ENCODE measurements at regions not wholly inside any gene's neighbourhood (a gene's known extent, or its start where the extent isn't known, plus 50 kb on each side); places are given as distances from the start of the nearest gene placed in this dataset.

- H3K27ac ChIP-seq (ENCODE audit: low read depth, low read length): no peak overlapping the region
- DNase-seq: no peak
- no peaks in the 10 kb centered on the region for H3K79me2 ChIP-seq (ENCODE audit: control insufficient read depth, insufficient read depth, low read length, poor library complexity)
- no peak overlapping the region for H2BK12ac ChIP-seq (ENCODE audit: low read length)
- no peak overlapping the region for H3K23ac ChIP-seq (ENCODE audit: low read length)
- no peak overlapping the region for H3K4me2 ChIP-seq (ENCODE audit: low read length)
- no peaks in the 10 kb centered on the region for H3K4me1 ChIP-seq (ENCODE audit: control insufficient read depth in 1 of 2, insufficient read depth in 2 of 2, low read length in 2 of 2)
- no peak overlapping the region for H2BK5ac ChIP-seq (ENCODE audit: low read depth, low read length, poor library complexity)
- H3K18ac ChIP-seq (ENCODE audit: low read length): no peak overlapping the region
- H4K91ac ChIP-seq (ENCODE audit: low read depth, low read length): no peak overlapping the region
- H3K4me3 ChIP-seq (ENCODE audit: low read depth, low read length): no peak overlapping the region
- H4K12ac ChIP-seq (ENCODE audit: low read depth, low read length): no peak overlapping the region
- no peak overlapping the region for H4K8ac ChIP-seq (ENCODE audit: low read depth, low read length)
- no peak overlapping the region for H3K14ac ChIP-seq (ENCODE audit: low read length)
- peaks cover 2% of the 10 kb centered on the region for H3K9me3 ChIP-seq (ENCODE audit: insufficient read depth, low read depth, low read length)
- no peak overlapping the region for H3K9ac ChIP-seq (ENCODE audit: low read length)
- no CpG with 5 or more reads among the region's 23 CpGs for WGBS (ENCODE audit: extremely low coverage, insufficient coverage, insufficient read length)
- H3K36me3 ChIP-seq (ENCODE audit: control insufficient read depth in 1 of 2, insufficient read depth in 2 of 2, low read length in 2 of 2): no peaks in the 10 kb centered on the region
- H2BK120ac ChIP-seq (ENCODE audit: insufficient read depth, low read length, poor library complexity): no peak overlapping the region
- no peak overlapping the region for H2AFZ ChIP-seq (ENCODE audit: insufficient read depth, low read length, poor library complexity)
- no peaks in the 10 kb centered on the region for H3K79me1 ChIP-seq (ENCODE audit: low read length)
- H3K27me3 ChIP-seq (ENCODE audit: insufficient read depth, low read length): no peaks in the 10 kb centered on the region
- no peak overlapping the region for H2AK5ac ChIP-seq (ENCODE audit: low read length)
- H3K4ac ChIP-seq (ENCODE audit: low read depth, low read length): no peak overlapping the region
These were observed 156.5 kb upstream of the MYL2 start for GRCh38 chr12:111076611-111077451.

- no peak overlapping the region for H2BK120ac ChIP-seq (ENCODE audit: insufficient read depth, low read length, poor library complexity)
- H4K91ac ChIP-seq (ENCODE audit: low read depth, low read length): no peak overlapping the region
- no peak for DNase-seq
- H3K9ac ChIP-seq (ENCODE audit: low read length): no peak overlapping the region
- WGBS (ENCODE audit: extremely low coverage, insufficient coverage, insufficient read length): no CpG with 5 or more reads among the region's 1 CpG
- no peak overlapping the region for H2AK5ac ChIP-seq (ENCODE audit: low read length)
- H3K4ac ChIP-seq (ENCODE audit: low read depth, low read length): no peak overlapping the region
- no peaks in the 10 kb centered on the region for H3K79me2 ChIP-seq (ENCODE audit: control insufficient read depth, insufficient read depth, low read length, poor library complexity)
- no peak overlapping the region for H2BK12ac ChIP-seq (ENCODE audit: low read length)
- no peak overlapping the region for H3K23ac ChIP-seq (ENCODE audit: low read length)
- H3K4me2 ChIP-seq (ENCODE audit: low read length): no peak overlapping the region
- no peak overlapping the region for H3K14ac ChIP-seq (ENCODE audit: low read length)
- no peaks in the 10 kb centered on the region for H3K4me1 ChIP-seq (ENCODE audit: control insufficient read depth in 1 of 2, insufficient read depth in 2 of 2, low read length in 2 of 2)
- no peak overlapping the region for H4K8ac ChIP-seq (ENCODE audit: low read depth, low read length)
- H3K4me3 ChIP-seq (ENCODE audit: low read depth, low read length): no peak overlapping the region
- H2AFZ ChIP-seq (ENCODE audit: insufficient read depth, low read length, poor library complexity): no peak overlapping the region
- H3K27ac ChIP-seq (ENCODE audit: low read depth, low read length): no peak overlapping the region
- H4K12ac ChIP-seq (ENCODE audit: low read depth, low read length): no peak overlapping the region
- no peak overlapping the region for H2BK5ac ChIP-seq (ENCODE audit: low read depth, low read length, poor library complexity)
- H3K36me3 ChIP-seq (ENCODE audit: control insufficient read depth in 1 of 2, insufficient read depth in 2 of 2, low read length in 2 of 2): no peaks in the 10 kb centered on the region
- peaks cover 2% of the 10 kb centered on the region for H3K9me3 ChIP-seq (ENCODE audit: insufficient read depth, low read depth, low read length)
- no peaks in the 10 kb centered on the region for H3K79me1 ChIP-seq (ENCODE audit: low read length)
- H3K27me3 ChIP-seq (ENCODE audit: insufficient read depth, low read length): no peaks in the 10 kb centered on the region
- H3K18ac ChIP-seq (ENCODE audit: low read length): no peak overlapping the region
These were observed 155.8 kb upstream of the MYL2 start for GRCh38 chr12:111076199-111076598.

GRCh38 chr12:111074965-111075364 is 154.6 kb upstream of the MYL2 start:
- Histone ChIP-seq H4K8ac (ENCODE audit: low read depth, low read length) (no peak overlapping the region), H2BK5ac (ENCODE audit: low read depth, low read length, poor library complexity) (no peak overlapping the region), H3K36me3 (ENCODE audit: control insufficient read depth in 1 of 2, insufficient read depth in 2 of 2, low read length in 2 of 2) (no peaks in the 10 kb centered on the region), H2AFZ (ENCODE audit: insufficient read depth, low read length, poor library complexity) (no peak overlapping the region), H3K23ac (ENCODE audit: low read length) (no peak overlapping the region), H3K18ac (ENCODE audit: low read length) (no peak overlapping the region), H3K14ac (ENCODE audit: low read length) (no peak overlapping the region), H4K91ac (ENCODE audit: low read depth, low read length) (no peak overlapping the region), H3K4me1 (ENCODE audit: control insufficient read depth in 1 of 2, insufficient read depth in 2 of 2, low read length in 2 of 2) (no peaks in the 10 kb centered on the region), H3K27me3 (ENCODE audit: insufficient read depth, low read length) (no peaks in the 10 kb centered on the region), H3K9me3 (ENCODE audit: insufficient read depth, low read depth, low read length) (peaks cover 2% of the 10 kb centered on the region), H3K79me1 (ENCODE audit: low read length) (no peaks in the 10 kb centered on the region), H3K4me2 (ENCODE audit: low read length) (no peak overlapping the region), H4K12ac (ENCODE audit: low read depth, low read length) (peak overlapping the region; percentile 36), H3K4ac (ENCODE audit: low read depth, low read length) (no peak overlapping the region), H2AK5ac (ENCODE audit: low read length) (no peak overlapping the region), H2BK12ac (ENCODE audit: low read length) (no peak overlapping the region), H2BK120ac (ENCODE audit: insufficient read depth, low read length, poor library complexity) (no peak overlapping the region), H3K79me2 (ENCODE audit: control insufficient read depth, insufficient read depth, low read length, poor library complexity) (no peaks in the 10 kb centered on the region), H3K27ac (ENCODE audit: low read depth, low read length) (no peak overlapping the region), H3K9ac (ENCODE audit: low read length) (no peak overlapping the region), H3K4me3 (ENCODE audit: low read depth, low read length) (no peak overlapping the region)
- no CpG with 5 or more reads among the region's 10 CpGs for WGBS (ENCODE audit: extremely low coverage, insufficient coverage, insufficient read length)
- no peak for DNase-seq

- Histone ChIP-seq H3K4me2 (ENCODE audit: low read length) (no peak overlapping the region), H3K79me1 (ENCODE audit: low read length) (no peaks in the 10 kb centered on the region), H2BK120ac (ENCODE audit: insufficient read depth, low read length, poor library complexity) (no peak overlapping the region), H4K8ac (ENCODE audit: low read depth, low read length) (no peak overlapping the region), H3K9ac (ENCODE audit: low read length) (no peak overlapping the region), H3K4ac (ENCODE audit: low read depth, low read length) (no peak overlapping the region), H3K4me3 (ENCODE audit: low read depth, low read length) (no peak overlapping the region), H3K4me1 (ENCODE audit: control insufficient read depth in 1 of 2, insufficient read depth in 2 of 2, low read length in 2 of 2) (no peaks in the 10 kb centered on the region), H3K27ac (ENCODE audit: low read depth, low read length) (no peak overlapping the region), H3K27me3 (ENCODE audit: insufficient read depth, low read length) (no peaks in the 10 kb centered on the region), H3K18ac (ENCODE audit: low read length) (no peak overlapping the region), H2BK5ac (ENCODE audit: low read depth, low read length, poor library complexity) (no peak overlapping the region), H3K23ac (ENCODE audit: low read length) (no peak overlapping the region), H3K79me2 (ENCODE audit: control insufficient read depth, insufficient read depth, low read length, poor library complexity) (no peaks in the 10 kb centered on the region), H4K12ac (ENCODE audit: low read depth, low read length) (peak overlapping the region; percentile 36), H2AK5ac (ENCODE audit: low read length) (no peak overlapping the region), H3K36me3 (ENCODE audit: control insufficient read depth in 1 of 2, insufficient read depth in 2 of 2, low read length in 2 of 2) (no peaks in the 10 kb centered on the region), H4K91ac (ENCODE audit: low read depth, low read length) (no peak overlapping the region), H2AFZ (ENCODE audit: insufficient read depth, low read length, poor library complexity) (no peak overlapping the region), H3K14ac (ENCODE audit: low read length) (no peak overlapping the region), H3K9me3 (ENCODE audit: insufficient read depth, low read depth, low read length) (peaks cover 2% of the 10 kb centered on the region), H2BK12ac (ENCODE audit: low read length) (no peak overlapping the region)
- WGBS (ENCODE audit: extremely low coverage, insufficient coverage, insufficient read length): no CpG with 5 or more reads among the region's 8 CpGs
- DNase-seq: no peak
These were observed 154.2 kb upstream of the MYL2 start for GRCh38 chr12:111074559-111074958.
